Fibroblast of mammary gland (primary cell): ENCODE measurements at regions not wholly inside any gene's neighbourhood (a gene's known extent, or its start where the extent isn't known, plus 50 kb on each side); places are given as distances from the start of the nearest gene placed in this dataset.

Experiments
- DNase-seq: peaks from one replicate; pipeline ENCODE4 v3.0.0-alpha.2; 2010; ENCODE audit warnings: low read depth
- H3K4me3 ChIP-seq: 2 replicates; pipeline ENCODE4 v1.5.1; 2011; ENCODE audit warnings: low read depth, mild to moderate bottlenecking, low read length, moderate library complexity; ENCODE audit not compliant: control insufficient read depth
- TF ChIP-seq, protein P1 (sequence below): conservative IDR thresholded peaks from 2 replicates; pipeline ENCODE4 v1.5.1; 2011; ENCODE audit warnings: low read depth, low read length, inconsistent platforms; ENCODE audit not compliant: control insufficient read depth, insufficient read depth

DNA sequence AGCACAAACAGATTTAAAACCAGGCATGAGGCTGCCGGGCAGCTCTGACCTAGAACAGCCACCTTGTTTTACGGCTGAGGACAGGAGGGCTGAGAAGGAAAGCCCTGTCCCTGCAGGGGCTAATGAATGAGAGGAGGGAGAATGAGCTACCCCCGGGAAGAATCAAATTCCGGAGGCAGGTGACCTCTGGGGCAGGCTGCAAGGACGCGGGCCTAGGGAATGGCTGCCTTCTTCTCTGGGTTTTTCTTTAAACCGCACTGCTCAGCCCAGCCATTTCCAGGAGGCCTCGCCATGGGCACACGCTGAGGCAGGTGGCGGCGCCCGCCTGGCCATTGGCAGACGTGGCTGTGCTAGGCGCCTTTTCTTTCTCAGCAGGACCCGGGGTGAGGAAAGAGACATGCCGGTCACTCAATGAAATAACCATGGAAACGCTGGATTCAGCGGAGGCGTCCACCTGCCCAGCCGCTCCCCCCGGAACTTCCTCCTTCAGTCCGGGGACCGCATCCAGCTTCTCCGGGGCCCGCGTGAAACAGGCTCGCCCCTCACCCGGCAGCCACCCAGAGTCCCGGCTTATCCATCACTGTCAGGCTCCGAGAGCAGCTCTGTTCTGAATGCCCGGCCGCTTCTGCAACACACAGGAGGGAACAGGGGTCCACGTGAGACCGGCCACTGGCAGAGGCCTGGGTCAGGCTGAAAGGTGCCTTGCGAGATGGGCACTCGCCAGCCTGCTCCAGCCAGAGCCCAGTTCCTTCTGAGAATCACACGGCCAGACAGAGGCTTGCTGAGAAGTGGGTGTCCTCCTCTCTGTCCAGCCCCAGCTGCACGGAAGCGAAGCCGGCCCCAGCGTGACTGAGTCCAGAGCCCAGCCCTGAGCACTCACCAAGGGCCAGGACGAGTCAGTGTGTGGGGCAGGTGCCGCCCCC, 82.1 kb downstream of the PDGFA start:
- DNase-seq, result no peak
- H3K4me3 ChIP-seq, result no peak overlapping the region
- TF ChIP-seq, protein P1, sequence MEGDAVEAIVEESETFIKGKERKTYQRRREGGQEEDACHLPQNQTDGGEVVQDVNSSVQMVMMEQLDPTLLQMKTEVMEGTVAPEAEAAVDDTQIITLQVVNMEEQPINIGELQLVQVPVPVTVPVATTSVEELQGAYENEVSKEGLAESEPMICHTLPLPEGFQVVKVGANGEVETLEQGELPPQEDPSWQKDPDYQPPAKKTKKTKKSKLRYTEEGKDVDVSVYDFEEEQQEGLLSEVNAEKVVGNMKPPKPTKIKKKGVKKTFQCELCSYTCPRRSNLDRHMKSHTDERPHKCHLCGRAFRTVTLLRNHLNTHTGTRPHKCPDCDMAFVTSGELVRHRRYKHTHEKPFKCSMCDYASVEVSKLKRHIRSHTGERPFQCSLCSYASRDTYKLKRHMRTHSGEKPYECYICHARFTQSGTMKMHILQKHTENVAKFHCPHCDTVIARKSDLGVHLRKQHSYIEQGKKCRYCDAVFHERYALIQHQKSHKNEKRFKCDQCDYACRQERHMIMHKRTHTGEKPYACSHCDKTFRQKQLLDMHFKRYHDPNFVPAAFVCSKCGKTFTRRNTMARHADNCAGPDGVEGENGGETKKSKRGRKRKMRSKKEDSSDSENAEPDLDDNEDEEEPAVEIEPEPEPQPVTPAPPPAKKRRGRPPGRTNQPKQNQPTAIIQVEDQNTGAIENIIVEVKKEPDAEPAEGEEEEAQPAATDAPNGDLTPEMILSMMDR, result no peak

GRCh38 chr7:438361-438760, 81.3 kb downstream of the PDGFA start:
- no peak for DNase-seq
- no peak overlapping the region for H3K4me3 ChIP-seq
- TF ChIP-seq, protein P1, result no peak

DNA sequence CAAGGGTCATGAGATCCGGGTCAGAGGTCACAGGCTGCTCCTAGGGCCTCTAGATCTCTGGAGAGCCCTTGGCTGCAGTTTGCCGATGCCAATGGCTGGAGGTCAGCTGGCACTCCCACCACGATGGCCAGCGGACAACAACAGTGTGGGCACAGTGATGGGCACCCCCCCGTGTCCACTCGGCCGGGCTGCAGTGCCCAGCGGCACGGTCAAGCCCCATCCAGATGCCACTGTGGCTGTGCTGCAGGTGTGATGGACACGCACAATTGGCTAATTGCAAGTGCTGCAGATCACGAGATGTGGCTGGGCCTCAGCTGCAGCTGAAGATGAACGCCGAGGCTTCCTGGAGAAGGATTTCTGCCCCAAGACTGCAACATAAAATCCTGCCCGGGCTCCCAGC, 80.7 kb downstream of the PDGFA start:
- no peak for DNase-seq
- H3K4me3 ChIP-seq, result no peak overlapping the region
- TF ChIP-seq, protein P1, result no peak

GRCh38 chr7:440059-440749, 79.4 kb downstream of the PDGFA start:
- no peak overlapping the region for H3K4me3 ChIP-seq
- TF ChIP-seq, protein P1, result no peak
- DNase-seq, result no peak

- TF ChIP-seq, protein P1, result no peak
- no peak for DNase-seq
- no peak overlapping the region for H3K4me3 ChIP-seq
Measured at GRCh38 chr7:441684-442421, 77.8 kb downstream of the PDGFA start.

DNA sequence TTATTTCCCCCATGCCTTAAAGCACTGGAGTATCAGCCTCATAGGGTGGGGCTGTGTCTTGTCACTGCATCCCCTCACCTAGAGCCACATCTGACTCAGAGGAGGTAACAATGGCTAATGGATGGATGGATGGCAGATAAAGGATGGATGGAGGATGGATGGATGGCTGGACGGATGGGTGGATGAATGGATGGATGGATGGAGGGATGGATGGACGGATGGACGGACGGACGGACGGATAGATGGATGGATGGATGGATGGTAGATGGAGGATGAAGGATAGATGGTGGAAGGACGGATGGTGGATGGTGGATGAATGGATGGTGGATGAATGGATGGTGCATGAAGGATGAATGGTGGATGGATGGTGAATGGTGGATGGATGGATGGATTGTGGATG, 77.2 kb downstream of the PDGFA start:
- TF ChIP-seq, protein P1, result no peak
- DNase-seq, result no peak
- no peak overlapping the region for H3K4me3 ChIP-seq
